HepG2 (cell line): ENCODE measurements at regions not wholly inside any gene's neighbourhood (a gene's known extent, or its start where the extent isn't known, plus 50 kb on each side); places are given as distances from the start of the nearest gene placed in this dataset.

Experiments
- ATAC-seq: fragments of 200-7000 bp; cut with Tn5 transposase; 3 replicates; pipeline ENCODE4 v1.9.1; 2020; ENCODE audit warnings: mild to moderate bottlenecking, moderate library complexity
- BruUV-seq: library from RNA; stranded (reverse); fragments of 400-500 nt; replicated peaks from 2 replicates; lab custom pipeline; 2021; lab: Mats Ljungman, UMichigan
- CTCF ChIA-PET: fragments of 300-600 bp; formaldehyde crosslinking; extraction: SDS; loops from one replicate; lab custom pipeline; 2021; ENCODE audit warnings: low total read pairs, inconsistent platforms, low intra/inter-chr PET ratio; lab: Yijun Ruan, JAX
- POLR2A ChIA-PET: fragments of 350-600 bp; sonication (Branson Sonifier 250); formaldehyde crosslinking; loops from one replicate; lab custom pipeline; 2020; ENCODE audit warnings: antibody characterized with exemption, inconsistent platforms; lab: Yijun Ruan, JAX
- DNase-seq: peaks from one replicate; pipeline ENCODE4 v3.0.0-alpha.2; 2015; ENCODE audit warnings: low spot score
- FAIRE-seq: peaks from 3 replicates; lab custom pipeline; 2011; peaks lifted over from hg19 to GRCh38; lab: Jason Lieb, UNC
- H2AFZ ChIP-seq: one replicate; pipeline ENCODE4 v1.6.1; 2011; ENCODE audit warnings: low read length, inconsistent platforms
- H3K27ac ChIP-seq: fragments of 300-600 bp; 3 replicates; pipeline ENCODE4 v1.8.0; 2011; ENCODE audit warnings: mixed run types, mild to moderate bottlenecking, mixed read lengths, low read length, inconsistent platforms; ENCODE audit not compliant: insufficient read depth; ENCODE audit errors: extremely low read length
- H3K27me3 ChIP-seq, 2 experiments: fragments of 200-600 bp in 1 of 2; 2 replicates in 1 of 2; 3 replicates in 1 of 2; pipeline versions ENCODE4 v1.6.0 to v1.8.0; 2011; ENCODE audit warnings: low read length in 2 of 2, mild to moderate bottlenecking in 2 of 2, moderate library complexity in 2 of 2, inconsistent platforms in 1 of 2; ENCODE audit not compliant: insufficient read depth in 2 of 2, control insufficient read depth in 1 of 2
- H3K36me3 ChIP-seq, 2 experiments: fragments of 200-600 bp in 1 of 2; replicated peaks in 1 of 2; 2 replicates in 1 of 2; 3 replicates in 1 of 2; pipeline versions ENCODE4 v1.5.1 to v1.8.0; 2011; ENCODE audit warnings: low read length in 2 of 2, inconsistent platforms in 1 of 2; ENCODE audit not compliant: insufficient read depth in 2 of 2, control insufficient read depth in 1 of 2
- H3K4me1 ChIP-seq: 2 replicates; pipeline ENCODE4 v1.5.1; 2012; ENCODE audit warnings: low read length, inconsistent platforms; ENCODE audit not compliant: insufficient read depth
- H3K4me2 ChIP-seq: 2 replicates; pipeline ENCODE4 v1.6.0; 2011; ENCODE audit warnings: low read depth, low read length, inconsistent platforms
- H3K4me3 ChIP-seq, 3 experiments: fragments of 200-600 bp in 1 of 3; sonication (generic), shearing (Covaris generic) in 1 of 3; replicated peaks in 1 of 3; 2 replicates each; pipeline ENCODE4 v1.5.1; 2011 to 2016; ENCODE audit warnings: low read length in 3 of 3, inconsistent platforms in 2 of 3, low read depth in 2 of 3, mild to moderate bottlenecking in 2 of 3, control low read depth in 1 of 3, mixed read lengths in 1 of 3; ENCODE audit not compliant: insufficient read depth in 1 of 3
- H3K79me2 ChIP-seq: one replicate; pipeline ENCODE4 v1.6.1; 2011; ENCODE audit warnings: low read length, inconsistent platforms; ENCODE audit not compliant: insufficient read depth
- H3K9ac ChIP-seq: 2 replicates; pipeline ENCODE4 v1.6.0; 2011; ENCODE audit warnings: mild to moderate bottlenecking, low read depth, low read length, inconsistent platforms; ENCODE audit not compliant: insufficient read depth
- H3K9me3 ChIP-seq: 2 replicates; pipeline ENCODE4 v1.5.1; 2012; ENCODE audit warnings: mild to moderate bottlenecking, low read length
- H4K20me1 ChIP-seq: 2 replicates; pipeline ENCODE4 v1.6.0; 2011; ENCODE audit warnings: inconsistent platforms, mild to moderate bottlenecking, low read length, moderate library complexity; ENCODE audit not compliant: insufficient read depth
- AGO2 ChIP-seq: fragments of 200-400 bp; formaldehyde crosslinking; optimal IDR thresholded peaks from 2 replicates; pipeline ENCODE3; 2017; ENCODE audit warnings: mild to moderate bottlenecking, low read depth, low read length, moderate library complexity
- CBX1 ChIP-seq: IDR thresholded peaks from one replicate; pipeline ENCODE4 v1.6.1; 2016; ENCODE audit warnings: antibody characterized with exemption, low read depth
- ELF1 ChIP-seq: sonication (generic); formaldehyde crosslinking; IDR thresholded peaks from 2 replicates; pipeline ENCODE4 v1.4.0; 2020; ENCODE audit warnings: missing genetic modification reagents
- IKZF4 ChIP-seq: sonication (generic); formaldehyde crosslinking; IDR thresholded peaks from 2 replicates; pipeline ENCODE4 v1.5.1; 2020; ENCODE audit warnings: borderline replicate concordance, mild to moderate bottlenecking, low read depth, missing genetic modification reagents; ENCODE audit errors: not compliant biosample characterization
- IRF9 ChIP-seq: sonication (generic); formaldehyde crosslinking; IDR thresholded peaks from 2 replicates; pipeline ENCODE4 v1.8.0; 2022; ENCODE audit warnings: missing genetic modification reagents, mild to moderate bottlenecking, borderline replicate concordance
- MTA3 ChIP-seq: sonication (generic); formaldehyde crosslinking; IDR thresholded peaks from 2 replicates; pipeline ENCODE4 v1.4.0; 2020; ENCODE audit warnings: missing genetic modification reagents
- PHF21A ChIP-seq: sonication (generic); formaldehyde crosslinking; IDR thresholded peaks from 2 replicates; pipeline ENCODE4 v1.5.0; 2020; ENCODE audit warnings: mild to moderate bottlenecking, missing genetic modification reagents
- SAP130 ChIP-seq: IDR thresholded peaks from 2 replicates; pipeline ENCODE4 v1.6.1; 2016; ENCODE audit warnings: low read depth
- TARDBP ChIP-seq: sonication (generic); formaldehyde crosslinking; IDR thresholded peaks from 2 replicates; pipeline ENCODE4 v1.8.0; 2022; ENCODE audit warnings: mild to moderate bottlenecking, missing genetic modification reagents
- ZC3H4 ChIP-seq: sonication (generic); formaldehyde crosslinking; IDR thresholded peaks from 2 replicates; pipeline ENCODE4 v1.4.0; 2020; ENCODE audit warnings: missing genetic modification reagents, borderline replicate concordance
- ZFY ChIP-seq: sonication (generic); formaldehyde crosslinking; IDR thresholded peaks from 2 replicates; pipeline ENCODE4 v1.4.0; 2020; ENCODE audit warnings: missing genetic modification reagents
- ZNF547 ChIP-seq: sonication (generic); formaldehyde crosslinking; IDR thresholded peaks from 2 replicates; pipeline ENCODE4 v1.5.1; 2020; ENCODE audit warnings: mild to moderate bottlenecking, missing genetic modification reagents
- ZSCAN20 ChIP-seq: sonication (generic); formaldehyde crosslinking; IDR thresholded peaks from 2 replicates; pipeline ENCODE4 v1.4.0; 2020; ENCODE audit warnings: missing genetic modification reagents, mild to moderate bottlenecking, borderline replicate concordance
- whole genome bisulfite sequencing: methylation state at CpG from one replicate; pipeline ENCODE4 v1.1.6; 2017; ENCODE audit warnings: low lambda C conversion rate; 5-methylcytosine and 5-hydroxymethylcytosine counted together
- in situ Hi-C: cut with HindIII; loops from 2 replicates; pipeline ENCODE4 v1.10.0; 2017; ENCODE audit warnings: low pct_unique_long_range_greater_than_20kb; ENCODE audit not compliant: extremely low pct_ligation_motif_present
- intact Hi-C: fragments of 100-400 bp; cut with micrococcal nuclease; formaldehyde crosslinking; loops from one replicate; pipeline ENCODE4 v1.10.0; 2022; ENCODE audit not compliant: unreplicated experiment
- TF ChIP-seq, protein P1 (sequence below): sonication (generic); formaldehyde crosslinking; IDR thresholded peaks from 2 replicates; pipeline ENCODE4 v1.4.0; 2020; ENCODE audit warnings: missing genetic modification reagents, borderline replicate concordance
- TF ChIP-seq, protein P2 (sequence below): sonication (generic); formaldehyde crosslinking; IDR thresholded peaks from 2 replicates; pipeline ENCODE4 v1.8.1; 2023; ENCODE audit warnings: mild to moderate bottlenecking, missing genetic modification reagents
- TF ChIP-seq, protein P3 (sequence below): sonication (generic); formaldehyde crosslinking; IDR thresholded peaks from 2 replicates; pipeline ENCODE4 v1.9.0; 2021; ENCODE audit warnings: missing genetic modification reagents, mild to moderate bottlenecking, borderline replicate concordance

DNA sequence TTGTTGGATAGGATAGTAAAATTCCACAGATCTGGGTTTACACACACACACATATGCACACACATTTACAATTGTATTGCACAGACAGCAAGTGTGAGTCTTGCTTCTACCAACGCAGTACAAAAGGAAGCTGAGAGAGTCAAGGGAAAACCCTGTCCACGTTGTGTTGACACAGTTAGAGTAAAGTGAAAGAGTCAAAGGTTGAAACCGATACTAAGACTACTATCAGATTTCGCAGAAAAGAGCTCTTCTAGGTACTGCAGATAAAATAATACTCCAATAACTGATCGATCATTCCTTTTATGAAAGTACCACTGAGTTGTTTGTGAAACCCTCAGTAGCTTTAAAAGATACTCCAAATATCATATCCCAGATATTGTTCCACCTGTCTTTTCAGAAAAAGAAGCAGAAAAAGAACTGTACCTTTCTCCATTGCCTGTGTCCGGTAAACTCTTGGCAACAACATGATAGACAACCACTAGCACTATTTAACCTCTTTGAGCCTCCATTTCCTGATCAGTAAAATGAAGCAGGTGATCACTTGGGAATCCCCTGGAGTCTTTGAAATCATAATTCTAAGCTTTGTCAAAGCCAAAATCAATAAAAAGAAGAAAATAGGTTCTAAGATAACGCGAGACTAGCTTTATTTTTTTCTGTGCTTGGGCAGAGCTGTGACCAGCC, 224.6 kb upstream of the FOXN3 start (continued):
- TF ChIP-seq, protein P1, sequence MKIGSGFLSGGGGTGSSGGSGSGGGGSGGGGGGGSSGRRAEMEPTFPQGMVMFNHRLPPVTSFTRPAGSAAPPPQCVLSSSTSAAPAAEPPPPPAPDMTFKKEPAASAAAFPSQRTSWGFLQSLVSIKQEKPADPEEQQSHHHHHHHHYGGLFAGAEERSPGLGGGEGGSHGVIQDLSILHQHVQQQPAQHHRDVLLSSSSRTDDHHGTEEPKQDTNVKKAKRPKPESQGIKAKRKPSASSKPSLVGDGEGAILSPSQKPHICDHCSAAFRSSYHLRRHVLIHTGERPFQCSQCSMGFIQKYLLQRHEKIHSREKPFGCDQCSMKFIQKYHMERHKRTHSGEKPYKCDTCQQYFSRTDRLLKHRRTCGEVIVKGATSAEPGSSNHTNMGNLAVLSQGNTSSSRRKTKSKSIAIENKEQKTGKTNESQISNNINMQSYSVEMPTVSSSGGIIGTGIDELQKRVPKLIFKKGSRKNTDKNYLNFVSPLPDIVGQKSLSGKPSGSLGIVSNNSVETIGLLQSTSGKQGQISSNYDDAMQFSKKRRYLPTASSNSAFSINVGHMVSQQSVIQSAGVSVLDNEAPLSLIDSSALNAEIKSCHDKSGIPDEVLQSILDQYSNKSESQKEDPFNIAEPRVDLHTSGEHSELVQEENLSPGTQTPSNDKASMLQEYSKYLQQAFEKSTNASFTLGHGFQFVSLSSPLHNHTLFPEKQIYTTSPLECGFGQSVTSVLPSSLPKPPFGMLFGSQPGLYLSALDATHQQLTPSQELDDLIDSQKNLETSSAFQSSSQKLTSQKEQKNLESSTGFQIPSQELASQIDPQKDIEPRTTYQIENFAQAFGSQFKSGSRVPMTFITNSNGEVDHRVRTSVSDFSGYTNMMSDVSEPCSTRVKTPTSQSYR (CRISPR knock-in tag): no peak
- TF ChIP-seq ZNF547 (CRISPR knock-in tag): no peak
- peak; percentile 58; the same call in 1 of the 2 replicates for TF ChIP-seq TARDBP (CRISPR knock-in tag)
- TF ChIP-seq MTA3 (CRISPR knock-in tag): no peak
- TF ChIP-seq SAP130 (CRISPR knock-in tag): peak; percentile 51
- TF ChIP-seq IKZF4 (CRISPR knock-in tag): no peak
- TF ChIP-seq, protein P2, sequence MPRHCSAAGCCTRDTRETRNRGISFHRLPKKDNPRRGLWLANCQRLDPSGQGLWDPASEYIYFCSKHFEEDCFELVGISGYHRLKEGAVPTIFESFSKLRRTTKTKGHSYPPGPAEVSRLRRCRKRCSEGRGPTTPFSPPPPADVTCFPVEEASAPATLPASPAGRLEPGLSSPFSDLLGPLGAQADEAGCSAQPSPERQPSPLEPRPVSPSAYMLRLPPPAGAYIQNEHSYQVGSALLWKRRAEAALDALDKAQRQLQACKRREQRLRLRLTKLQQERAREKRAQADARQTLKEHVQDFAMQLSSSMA (CRISPR knock-in tag): no peak
- no peak for TF ChIP-seq AGO2

- 96% methylated on average over 2 of the region's 2 CpGs for WGBS
- no peak for TF ChIP-seq ELF1 (CRISPR knock-in tag)
- no peak for TF ChIP-seq CBX1
- no peak for TF ChIP-seq ZSCAN20 (CRISPR knock-in tag)
- TF ChIP-seq ZC3H4 (CRISPR knock-in tag): no peak
- TF ChIP-seq, protein P3, sequence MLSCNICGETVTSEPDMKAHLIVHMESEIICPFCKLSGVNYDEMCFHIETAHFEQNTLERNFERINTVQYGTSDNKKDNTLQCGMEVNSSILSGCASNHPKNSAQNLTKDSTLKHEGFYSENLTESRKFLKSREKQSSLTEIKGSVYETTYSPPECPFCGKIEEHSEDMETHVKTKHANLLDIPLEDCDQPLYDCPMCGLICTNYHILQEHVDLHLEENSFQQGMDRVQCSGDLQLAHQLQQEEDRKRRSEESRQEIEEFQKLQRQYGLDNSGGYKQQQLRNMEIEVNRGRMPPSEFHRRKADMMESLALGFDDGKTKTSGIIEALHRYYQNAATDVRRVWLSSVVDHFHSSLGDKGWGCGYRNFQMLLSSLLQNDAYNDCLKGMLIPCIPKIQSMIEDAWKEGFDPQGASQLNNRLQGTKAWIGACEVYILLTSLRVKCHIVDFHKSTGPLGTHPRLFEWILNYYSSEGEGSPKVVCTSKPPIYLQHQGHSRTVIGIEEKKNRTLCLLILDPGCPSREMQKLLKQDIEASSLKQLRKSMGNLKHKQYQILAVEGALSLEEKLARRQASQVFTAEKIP (CRISPR knock-in tag): no peak
- no peak for TF ChIP-seq IRF9 (CRISPR knock-in tag)
- TF ChIP-seq ZFY: no peak
- TF ChIP-seq PHF21A (CRISPR knock-in tag): no peak
Measured at GRCh38 chr14:89640141-89640540, 223.1 kb upstream of the FOXN3 start.

More at GRCh38 chr14:89640141-89640540, 223.1 kb upstream of the FOXN3 start:
- FAIRE-seq (no peak), ATAC-seq (no peak), DNase-seq (no peak)
- Histone ChIP-seq H4K20me1 (no peaks in the 10 kb centered on the region), H3K79me2 (no peaks in the 10 kb centered on the region), H3K9ac (no peak overlapping the region), H2AFZ (peak overlapping the region; percentile 52), H3K4me3 (no peak overlapping the region), H3K9me3 (no peaks in the 10 kb centered on the region), H3K27me3 (peaks cover 0 to 3% of the 10 kb centered on the region in 2 experiments; a peak in 2 of 5 replicates), H3K36me3 (no peaks in the 10 kb centered on the region), H3K4me2 (no peak overlapping the region), H3K27ac (no peak overlapping the region), H3K4me1 (peaks cover 29% of the 10 kb centered on the region)
- intact Hi-C loops: no loop called here
- no TSS peak for BruUV-seq
- POLR2A ChIA-PET: no interaction called here
- in situ Hi-C loops: no loop called here
- CTCF ChIA-PET: no interaction called here
